Breast epithelium (tissue), 4 donors: ENCODE measurements at regions not wholly inside any gene's neighbourhood (a gene's known extent, or its start where the extent isn't known, plus 50 kb on each side); places are given as distances from the start of the nearest gene placed in this dataset.

Experiments used
- DNase-seq, 2 donors: peaks; one replicate each; pipeline ENCODE4 v3.0.0-alpha.2; 2019; ENCODE audit warnings: low spot score in 2 of 2
- H3K27ac ChIP-seq, 2 donors: fragments of 200-600 bp; sonication (generic) in 1 of 2; one replicate each; pipeline ENCODE4 v1.5.1; 2016 to 2019; ENCODE audit warnings: mild to moderate bottlenecking in 1 of 2
- H3K27me3 ChIP-seq, 2 donors: fragments of 200-600 bp; sonication (generic) in 1 of 2; one replicate each; pipeline versions ENCODE4 v1.5.1 to v1.6.0; 2017 to 2019; ENCODE audit warnings: control low read depth in 1 of 2, mild to moderate bottlenecking in 1 of 2
- H3K36me3 ChIP-seq: fragments of 200-600 bp; one replicate; pipeline ENCODE4 v1.5.1; 2019
- H3K4me1 ChIP-seq, 2 donors: fragments of 200-600 bp; sonication (generic); one replicate each; pipeline ENCODE4 v1.5.1; 2016 to 2019; ENCODE audit warnings: control low read depth in 1 of 2
- H3K4me3 ChIP-seq, 3 donors: fragments of 200-600 bp; sonication (generic); 1 replicate in 2 of 3; 2 replicates in 1 of 3; pipeline ENCODE4 v1.5.1; 2016 to 2019; ENCODE audit warnings: mild to moderate bottlenecking in 3 of 3, moderate library complexity in 2 of 3
- H3K9me3 ChIP-seq, 2 donors: fragments of 200-600 bp; sonication (generic) in 1 of 2; one replicate each; pipeline ENCODE4 v1.5.1; 2016 to 2019; ENCODE audit warnings: control low read depth in 1 of 2
- CTCF ChIP-seq, 3 donors: fragments of 450-650 bp; IDR thresholded peaks; one replicate each; pipeline ENCODE4 v1.5.1; 2016 to 2017; ENCODE audit warnings: antibody characterized with exemption in 3 of 3, mild to moderate bottlenecking in 3 of 3, moderate library complexity in 3 of 3
- POLR2A ChIP-seq: fragments of 450-650 bp; IDR thresholded peaks from one replicate; pipeline ENCODE4 v1.6.1; 2016; ENCODE audit warnings: antibody characterized with exemption, mild to moderate bottlenecking, moderate library complexity
- POLR2AphosphoS5 ChIP-seq, 3 donors: sonication (generic); formaldehyde crosslinking; IDR thresholded peaks; one replicate each; pipeline ENCODE4 v1.6.1; 2017; ENCODE audit warnings: antibody characterized with exemption in 3 of 3
- intact Hi-C: fragments of 100-400 bp; cut with DNase I; formaldehyde crosslinking; loops from one replicate; pipeline ENCODE4 v1.15.1; 2023; ENCODE audit warnings: low total_unique reads

GRCh38 chr14:82635915-82636314 lies 1102.3 kb upstream of the SEL1L start:
- H3K4me3 ChIP-seq, result no peak overlapping the region
- no peaks in the 10 kb centered on the region for H3K9me3 ChIP-seq
- DNase-seq, result no peak
- no peaks in the 10 kb centered on the region for H3K36me3 ChIP-seq
- H3K4me1 ChIP-seq, result no peaks in the 10 kb centered on the region
- TF ChIP-seq POLR2AphosphoS5 (IDR thresholded peaks at IDR 0.05) (no peak), POLR2A (no peak), CTCF (IDR thresholded peaks at IDR 0.05) (no peak)
- no peaks in the 10 kb centered on the region for H3K27me3 ChIP-seq
- H3K27ac ChIP-seq, result no peak overlapping the region
- intact Hi-C loops, result no loop called here

- no peak for TF ChIP-seq POLR2AphosphoS5 (IDR thresholded peaks at IDR 0.05)
- TF ChIP-seq POLR2A, result no peak
- TF ChIP-seq CTCF (IDR thresholded peaks at IDR 0.05), result no peak
- Histone ChIP-seq H3K27ac (no peak overlapping the region), H3K27me3 (no peaks in the 10 kb centered on the region), H3K4me3 (no peak overlapping the region), H3K4me1 (no peaks in the 10 kb centered on the region), H3K36me3 (no peaks in the 10 kb centered on the region), H3K9me3 (no peaks in the 10 kb centered on the region)
- intact Hi-C loops, result no loop called here
- no peak for DNase-seq
Observed at GRCh38 chr14:82636426-82636825, 1102.8 kb upstream of the SEL1L start.

- no peaks in the 10 kb centered on the region for H3K36me3 ChIP-seq
- intact Hi-C loops, result no loop called here
- H3K27me3 ChIP-seq, result no peaks in the 10 kb centered on the region
- no peaks in the 10 kb centered on the region for H3K4me1 ChIP-seq
- no peak for TF ChIP-seq POLR2A
- TF ChIP-seq CTCF (IDR thresholded peaks at IDR 0.05), result no peak
- no peak for TF ChIP-seq POLR2AphosphoS5 (IDR thresholded peaks at IDR 0.05)
- no peaks in the 10 kb centered on the region for H3K9me3 ChIP-seq
- no peak overlapping the region for H3K27ac ChIP-seq
- DNase-seq, result no peak
- no peak overlapping the region for H3K4me3 ChIP-seq
Observed at GRCh38 chr14:82641050-82641540, 1107.4 kb upstream of the SEL1L start.

GRCh38 chr14:82642425-82642824 lies 1108.8 kb upstream of the SEL1L start:
- intact Hi-C loops, result no loop called here
- Histone ChIP-seq H3K4me3 (peak overlapping the region in 1 of 3 donors; percentile 38), H3K4me1 (no peaks in the 10 kb centered on the region), H3K9me3 (no peaks in the 10 kb centered on the region), H3K27me3 (no peaks in the 10 kb centered on the region), H3K27ac (no peak overlapping the region), H3K36me3 (no peaks in the 10 kb centered on the region)
- TF ChIP-seq POLR2A (no peak), CTCF (IDR thresholded peaks at IDR 0.05) (no peak), POLR2AphosphoS5 (IDR thresholded peaks at IDR 0.05) (no peak)
- DNase-seq, result peak in 1 of 2 donors; percentile 53

GRCh38 chr14:82647088-82647810 lies 1113.6 kb upstream of the SEL1L start:
- no peak for TF ChIP-seq POLR2A
- Histone ChIP-seq H3K9me3 (no peaks in the 10 kb centered on the region), H3K36me3 (no peaks in the 10 kb centered on the region), H3K4me3 (no peak overlapping the region), H3K27ac (no peak overlapping the region), H3K27me3 (no peaks in the 10 kb centered on the region), H3K4me1 (no peaks in the 10 kb centered on the region)
- intact Hi-C loops, result no loop called here
- no peak for DNase-seq
